Epithelial cell of proximal tubule (primary cell): ENCODE measurements at regions not wholly inside any gene's neighbourhood (a gene's known extent, or its start where the extent isn't known, plus 50 kb on each side); places are given as distances from the start of the nearest gene placed in this dataset.

Experiments used
- DNase-seq: peaks from one replicate; pipeline ENCODE4 v3.0.0-alpha.2; 2011; ENCODE audit warnings: low read depth
- H3K4me3 ChIP-seq: 2 replicates; pipeline ENCODE4 v1.5.1; 2011; ENCODE audit warnings: low read depth, mild to moderate bottlenecking, low read length
- TF ChIP-seq, protein P1 (sequence below): conservative IDR thresholded peaks from 2 replicates; pipeline ENCODE4 v1.5.1; 2012; ENCODE audit warnings: low read depth, mild to moderate bottlenecking, low read length

- no peak overlapping the region for H3K4me3 ChIP-seq
- TF ChIP-seq, protein P1, sequence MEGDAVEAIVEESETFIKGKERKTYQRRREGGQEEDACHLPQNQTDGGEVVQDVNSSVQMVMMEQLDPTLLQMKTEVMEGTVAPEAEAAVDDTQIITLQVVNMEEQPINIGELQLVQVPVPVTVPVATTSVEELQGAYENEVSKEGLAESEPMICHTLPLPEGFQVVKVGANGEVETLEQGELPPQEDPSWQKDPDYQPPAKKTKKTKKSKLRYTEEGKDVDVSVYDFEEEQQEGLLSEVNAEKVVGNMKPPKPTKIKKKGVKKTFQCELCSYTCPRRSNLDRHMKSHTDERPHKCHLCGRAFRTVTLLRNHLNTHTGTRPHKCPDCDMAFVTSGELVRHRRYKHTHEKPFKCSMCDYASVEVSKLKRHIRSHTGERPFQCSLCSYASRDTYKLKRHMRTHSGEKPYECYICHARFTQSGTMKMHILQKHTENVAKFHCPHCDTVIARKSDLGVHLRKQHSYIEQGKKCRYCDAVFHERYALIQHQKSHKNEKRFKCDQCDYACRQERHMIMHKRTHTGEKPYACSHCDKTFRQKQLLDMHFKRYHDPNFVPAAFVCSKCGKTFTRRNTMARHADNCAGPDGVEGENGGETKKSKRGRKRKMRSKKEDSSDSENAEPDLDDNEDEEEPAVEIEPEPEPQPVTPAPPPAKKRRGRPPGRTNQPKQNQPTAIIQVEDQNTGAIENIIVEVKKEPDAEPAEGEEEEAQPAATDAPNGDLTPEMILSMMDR: no peak
- DNase-seq: no peak
These were observed 64.4 kb upstream of the WWC1 start for GRCh38 chr5:168227001-168227400.

- DNase-seq: no peak
- TF ChIP-seq, protein P1: no peak
- H3K4me3 ChIP-seq: no peak overlapping the region
These were observed 63.4 kb upstream of the WWC1 start for GRCh38 chr5:168227973-168228615.

- H3K4me3 ChIP-seq: no peak overlapping the region
These were observed 62.8 kb upstream of the WWC1 start for GRCh38 chr5:168228668-168229067.

GRCh38 chr5:168234133-168234532 is 57.3 kb upstream of the WWC1 start:
- DNase-seq: no peak
- TF ChIP-seq, protein P1: no peak

More at GRCh38 chr5:168228668-168229067, 62.8 kb upstream of the WWC1 start:
- no peak for DNase-seq
- TF ChIP-seq, protein P1: no peak

GRCh38 chr5:168238463-168238862 is 53.0 kb upstream of the WWC1 start:
- DNase-seq: no peak
- H3K4me3 ChIP-seq: no peak overlapping the region
- TF ChIP-seq, protein P1: no peak

More at GRCh38 chr5:168234133-168234532, 57.3 kb upstream of the WWC1 start:
- no peak overlapping the region for H3K4me3 ChIP-seq

DNA sequence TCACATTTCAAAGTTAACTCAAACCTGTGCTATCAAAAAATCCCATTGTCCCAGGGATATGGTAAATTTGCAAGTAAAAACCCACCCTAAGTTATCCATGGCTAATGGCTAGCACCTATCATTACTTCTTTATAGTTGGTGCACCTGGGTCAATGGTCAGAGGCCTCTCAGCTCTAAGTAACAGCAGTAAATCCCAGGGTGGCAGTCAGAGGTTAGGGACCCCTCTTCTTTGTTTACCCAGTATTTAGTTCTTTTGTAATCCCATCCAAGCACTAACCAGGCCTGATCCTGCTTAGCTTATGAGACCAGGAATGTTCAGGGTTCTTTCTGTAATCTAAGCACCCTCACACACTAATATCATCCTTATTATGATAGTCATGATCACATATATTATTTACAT is 52.1 kb upstream of the WWC1 start:
- no peak overlapping the region for H3K4me3 ChIP-seq
- DNase-seq: no peak
- TF ChIP-seq, protein P1: no peak
